Stimulated activated CD8-positive, alpha-beta memory T cell treated with anti-CD3 and anti-CD28 coated beads, Interleukin-4, amount 100 ng/mL, for 1 hour (primary cell): ENCODE measurements at regions not wholly inside any gene's neighbourhood (a gene's known extent, or its start where the extent isn't known, plus 50 kb on each side); places are given as distances from the start of the nearest gene placed in this dataset.

ENCODE experiments used
- DNase-seq, 2 donors: peaks; one replicate each; pipeline ENCODE4 v3.0.0-alpha.2; 2020; ENCODE audit warnings: low read depth in 2 of 2, low spot score in 1 of 2

DNA sequence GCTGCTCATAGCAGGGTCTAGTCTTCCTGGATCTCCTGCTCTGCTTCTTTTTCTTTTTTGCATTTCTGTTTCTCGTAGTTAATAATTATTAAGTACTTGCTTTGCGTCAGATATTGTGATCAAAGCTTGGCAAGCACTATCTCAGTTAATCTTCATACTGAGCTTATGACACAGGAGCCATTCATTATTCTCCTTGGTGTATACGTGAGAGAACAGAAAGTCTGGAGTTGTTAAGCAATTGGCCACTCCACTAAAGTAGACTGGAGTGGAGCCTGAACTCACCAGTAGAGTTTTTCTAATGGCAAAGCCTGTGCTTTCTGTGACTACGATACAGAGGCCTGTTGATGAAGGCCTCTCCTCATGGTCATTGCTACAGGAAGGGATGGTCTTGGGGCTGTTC, 285.9 kb downstream of the RFC3 start:
- DNase-seq = no peak

DNA sequence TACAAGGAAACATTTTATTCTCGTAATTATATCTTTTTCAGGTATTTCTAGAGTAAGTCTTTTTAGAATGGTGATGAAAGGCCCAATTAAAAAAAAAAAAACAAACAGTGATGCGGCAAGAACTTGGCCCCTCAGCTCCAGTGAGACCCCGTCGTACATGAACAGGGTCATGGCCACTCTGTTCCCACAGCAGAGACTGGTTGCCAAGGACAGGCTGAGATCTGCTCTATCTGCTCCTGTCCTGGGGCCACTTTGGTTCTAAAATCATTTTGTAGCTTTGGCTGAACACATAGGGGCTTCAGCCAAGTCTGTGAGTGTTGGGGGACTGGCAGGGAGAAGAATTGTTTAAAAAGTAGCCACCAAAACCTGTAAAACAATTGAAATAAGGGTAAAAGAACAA, 286.9 kb downstream of the RFC3 start:
- DNase-seq = no peak

DNA sequence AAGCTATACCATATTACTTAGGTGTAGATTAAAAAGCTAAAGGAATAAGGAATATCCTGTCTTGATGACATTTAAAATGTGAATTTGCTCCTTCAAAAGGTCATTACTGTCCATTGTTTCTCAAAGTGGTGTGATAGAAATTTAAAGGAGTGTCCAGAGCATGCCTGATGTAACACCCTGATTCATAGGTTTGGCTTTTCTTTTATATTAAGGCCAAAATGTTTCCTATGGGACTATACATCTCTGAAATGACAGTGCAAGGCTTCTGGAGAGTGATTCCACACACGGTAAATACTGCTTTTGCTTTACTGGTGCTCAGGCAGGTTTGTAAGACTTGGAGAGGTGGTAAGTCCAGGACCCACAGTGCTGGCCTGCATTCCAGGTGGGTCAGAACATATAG, 289.9 kb downstream of the RFC3 start:
- no peak for DNase-seq

DNA sequence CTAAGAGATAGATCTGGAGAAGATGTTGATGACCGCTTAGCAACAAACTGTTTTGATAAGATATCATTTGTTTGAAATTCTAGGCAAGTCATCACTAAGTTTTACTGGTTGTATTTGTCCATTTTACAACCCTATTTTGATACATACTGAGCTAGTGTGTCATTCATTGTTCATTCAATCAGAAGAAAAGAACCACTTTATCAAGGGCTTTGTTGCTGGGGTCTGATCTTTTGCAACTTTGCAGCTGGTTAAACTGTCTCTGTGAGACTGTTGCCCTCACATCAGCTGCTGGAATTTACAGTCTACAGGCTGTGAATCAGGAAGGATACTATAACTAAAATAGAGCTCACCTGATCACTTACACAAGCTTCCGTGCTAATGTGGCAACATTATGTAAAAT, 290.5 kb downstream of the RFC3 start:
- no peak for DNase-seq

DNA sequence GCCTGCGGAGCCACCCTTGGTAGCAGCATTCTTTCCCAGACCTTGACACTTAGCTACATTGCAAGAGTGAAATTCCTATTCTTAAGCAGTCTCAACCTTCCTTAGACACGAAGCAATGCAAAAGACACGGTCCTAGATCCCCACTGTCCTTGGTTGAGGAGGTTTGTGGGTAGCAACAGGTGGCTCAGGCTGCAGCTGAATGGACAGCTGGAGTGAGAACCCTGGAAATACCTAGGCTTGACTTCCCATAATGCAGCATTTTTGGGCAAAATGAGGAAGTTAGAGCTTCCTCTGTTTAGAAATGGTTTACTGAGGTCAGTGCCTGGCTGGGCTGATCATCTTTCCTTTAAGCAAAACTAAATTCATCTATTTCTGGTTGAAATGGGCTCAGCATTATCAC, 296.6 kb downstream of the RFC3 start:
- no peak for DNase-seq

DNA sequence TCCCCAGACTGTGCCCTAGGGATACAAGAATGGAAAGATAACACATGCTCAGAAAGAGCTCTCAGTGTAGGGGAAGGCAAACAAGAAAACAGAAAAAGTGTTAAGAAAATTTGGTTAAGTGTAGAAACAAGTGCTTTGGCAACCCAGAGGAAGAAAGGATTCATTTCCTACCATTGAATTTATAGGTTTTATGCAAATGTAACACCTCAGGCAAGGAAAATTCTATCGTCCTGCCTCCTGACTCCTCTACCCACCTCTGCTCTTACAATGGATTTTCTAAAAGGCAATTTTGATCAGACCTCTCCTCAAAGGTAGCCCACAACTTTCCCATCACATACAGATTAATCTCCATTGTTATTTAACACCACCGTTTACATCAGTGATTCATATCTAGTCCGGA, 298.7 kb downstream of the RFC3 start:
- no peak for DNase-seq

DNA sequence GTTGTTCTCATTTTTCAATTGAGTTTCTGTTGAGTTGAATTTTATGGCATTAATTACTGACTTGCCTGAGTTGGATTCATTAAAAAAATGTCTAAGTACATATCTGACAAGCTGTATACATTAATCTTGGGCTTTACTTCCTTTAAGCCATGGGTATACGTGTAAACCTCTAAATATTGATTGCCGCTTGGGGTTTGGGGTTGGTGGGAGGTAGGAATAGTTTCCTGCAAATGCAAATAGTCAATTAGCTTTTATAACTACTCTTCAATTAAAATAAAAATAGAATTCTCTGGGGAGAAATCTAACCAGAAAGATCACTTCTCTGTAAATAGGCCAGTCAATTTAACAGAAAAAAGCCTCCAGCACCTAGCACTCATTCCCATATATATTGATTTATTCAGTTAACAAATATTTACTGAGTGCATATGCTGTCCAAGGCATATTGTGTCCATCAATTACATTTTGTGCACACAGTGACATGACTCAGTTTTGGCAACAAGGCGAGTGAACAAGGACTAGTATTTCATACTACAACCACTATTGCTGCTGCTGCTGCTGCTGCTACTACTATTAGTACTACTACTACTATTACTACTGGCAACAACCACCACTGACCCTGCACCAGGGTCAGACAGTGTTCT, 306.8 kb downstream of the RFC3 start:
- no peak for DNase-seq

DNA sequence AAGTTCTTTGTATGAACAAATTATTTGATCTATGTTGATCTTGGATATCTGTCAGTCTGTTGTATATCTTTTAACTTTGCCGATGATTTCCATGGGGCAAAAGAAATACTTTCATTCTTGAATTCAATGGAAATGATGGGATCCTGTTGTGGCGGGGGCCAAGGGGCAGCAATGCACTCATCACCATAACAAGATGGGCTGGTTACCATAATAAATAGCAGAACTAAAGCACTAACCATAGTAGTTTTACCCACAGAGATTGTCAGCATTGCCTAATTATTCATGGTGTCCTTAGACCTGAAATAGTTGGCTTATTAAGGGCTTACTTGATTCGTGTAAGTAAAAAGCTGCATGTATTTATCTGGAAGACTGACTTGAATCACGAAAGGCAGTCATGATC, 309.6 kb downstream of the RFC3 start:
- DNase-seq = no peak

DNA sequence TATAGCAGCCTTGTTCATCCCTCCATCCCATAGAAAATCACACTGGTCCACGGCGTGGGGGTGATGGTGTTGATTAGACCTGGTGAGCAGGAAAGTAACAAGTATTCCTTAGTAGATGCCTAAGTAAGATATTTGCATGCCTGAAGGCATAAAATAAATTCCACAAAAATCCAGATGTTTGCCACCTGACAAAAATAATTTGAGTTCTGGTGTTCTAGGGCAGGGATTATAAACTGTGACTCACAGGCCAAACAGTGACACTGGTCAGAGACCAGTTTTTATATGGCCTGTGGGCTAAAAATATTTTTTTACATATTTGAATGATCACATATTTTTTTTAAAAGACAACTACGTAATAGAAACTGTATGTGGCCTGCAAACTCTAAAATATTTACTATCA, 310.7 kb downstream of the RFC3 start:
- no peak for DNase-seq

DNA sequence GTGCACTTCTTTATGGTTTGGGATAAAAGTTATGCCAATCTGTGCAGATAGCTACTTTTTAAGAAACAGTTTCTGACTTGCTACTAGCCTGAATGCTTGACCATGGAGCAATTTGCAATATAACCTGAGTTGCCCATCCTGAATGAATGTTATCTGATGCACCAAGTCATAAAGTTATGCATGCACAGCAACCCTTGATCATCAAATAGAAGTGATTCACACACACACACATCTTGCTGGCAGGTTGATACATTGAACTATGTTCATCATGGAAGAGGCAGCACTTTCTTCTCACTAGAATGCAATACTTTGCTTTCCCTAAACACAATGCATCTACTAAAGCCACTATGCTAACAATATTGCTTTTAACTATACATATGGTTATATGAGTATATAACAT, 311.5 kb downstream of the RFC3 start:
- no peak for DNase-seq

DNA sequence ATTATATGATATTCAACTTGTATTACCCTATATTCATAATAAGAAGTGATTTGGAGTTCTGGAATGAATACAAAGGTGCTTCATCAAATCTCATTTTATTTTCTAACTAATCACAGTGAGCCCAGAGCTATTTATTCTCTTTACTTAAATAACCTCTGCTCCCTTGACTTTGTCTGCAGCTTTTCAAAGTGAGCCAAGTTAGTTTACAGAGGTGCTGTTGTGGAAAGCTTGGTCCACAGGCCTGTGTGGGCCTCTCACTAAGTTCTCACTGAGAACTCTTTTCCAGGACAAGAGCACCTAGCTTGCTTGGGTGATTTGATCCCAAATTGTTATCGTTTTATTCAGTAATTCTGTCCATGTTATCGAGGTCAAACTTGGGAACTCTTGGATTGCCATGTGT, 319.3 kb downstream of the RFC3 start:
- DNase-seq = no peak

DNA sequence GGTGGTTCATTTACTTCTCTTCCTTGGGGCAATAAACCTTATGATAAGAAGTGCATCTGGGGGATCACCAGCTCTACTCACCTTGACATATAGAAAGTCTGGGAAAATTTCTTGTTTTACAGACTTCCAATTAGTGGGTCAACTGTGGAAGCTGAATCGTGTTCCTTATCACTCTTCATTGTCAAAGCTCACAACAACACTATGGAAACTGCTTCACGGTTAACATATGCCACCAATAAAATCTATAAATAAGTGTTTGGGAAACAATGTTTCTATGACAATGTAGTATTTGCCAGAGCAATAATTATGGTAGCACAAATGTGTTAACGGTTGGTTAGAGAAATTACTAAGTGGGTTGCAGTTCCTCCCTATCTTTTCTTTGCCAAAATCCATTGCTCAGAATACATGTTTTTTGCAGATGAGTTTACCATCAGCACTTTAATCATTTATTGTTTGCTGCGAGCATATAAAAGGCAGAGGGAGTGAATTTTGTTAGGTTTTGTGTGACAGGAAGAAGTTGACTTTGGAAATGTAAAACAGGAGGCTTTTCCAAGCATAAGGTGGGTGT, 321.8 kb downstream of the RFC3 start:
- DNase-seq = no peak

DNA sequence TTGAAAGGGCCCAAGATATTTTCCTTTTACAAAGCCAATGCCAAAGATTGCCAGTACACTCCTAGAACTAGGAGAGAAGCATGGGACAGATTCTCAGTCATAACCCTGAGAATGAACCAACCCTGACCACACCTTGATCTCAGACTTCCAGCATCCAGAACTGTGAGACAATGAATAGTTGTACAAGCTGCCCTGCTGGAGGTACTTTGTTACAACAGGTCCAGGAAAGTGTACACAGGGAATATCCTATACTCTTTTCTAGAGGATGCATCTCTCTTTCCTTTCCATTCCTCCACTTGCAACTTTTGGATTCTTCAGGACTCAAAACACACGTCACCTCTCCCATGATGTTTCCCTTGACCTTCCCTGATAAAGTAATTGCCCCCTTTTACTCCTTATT, 325.7 kb downstream of the RFC3 start:
- DNase-seq = no peak

DNA sequence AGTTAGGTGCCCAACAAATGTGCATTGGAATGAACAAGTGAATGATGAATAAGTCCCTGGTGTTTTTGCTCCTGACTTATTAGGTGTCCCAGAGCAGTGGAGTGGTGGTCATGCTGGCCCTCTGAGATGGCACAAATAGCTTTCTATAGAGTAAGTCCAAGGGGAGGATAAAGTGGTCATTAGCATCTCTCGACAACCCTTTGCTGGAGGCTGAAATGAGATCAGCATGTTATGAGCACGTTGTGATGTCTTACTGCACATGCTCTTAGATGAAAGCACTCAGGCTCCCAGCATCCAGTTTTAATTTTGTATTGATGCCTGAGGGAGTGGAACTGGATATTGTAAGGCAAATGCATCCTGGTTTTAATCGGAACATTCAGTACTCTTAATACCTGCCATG, 326.2 kb downstream of the RFC3 start:
- no peak for DNase-seq

DNA sequence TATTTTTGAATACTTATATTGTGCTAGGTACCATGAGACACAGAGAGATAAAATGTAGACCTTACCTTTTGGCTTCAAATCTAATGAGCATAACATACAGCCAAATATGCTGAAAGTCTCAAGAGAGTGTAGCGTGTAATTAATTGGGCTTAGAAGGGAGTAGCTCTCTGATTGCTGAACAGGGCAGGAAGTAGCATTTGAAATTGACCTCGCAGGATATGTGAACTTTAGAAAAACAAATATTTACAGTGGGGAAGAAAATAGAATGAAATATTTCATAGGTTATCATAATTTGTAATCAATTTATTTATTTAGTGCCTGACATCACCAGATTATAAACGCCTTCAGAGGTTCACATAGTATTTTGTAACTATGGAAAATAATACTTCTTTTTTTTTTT, 327.1 kb downstream of the RFC3 start:
- DNase-seq = no peak

DNA sequence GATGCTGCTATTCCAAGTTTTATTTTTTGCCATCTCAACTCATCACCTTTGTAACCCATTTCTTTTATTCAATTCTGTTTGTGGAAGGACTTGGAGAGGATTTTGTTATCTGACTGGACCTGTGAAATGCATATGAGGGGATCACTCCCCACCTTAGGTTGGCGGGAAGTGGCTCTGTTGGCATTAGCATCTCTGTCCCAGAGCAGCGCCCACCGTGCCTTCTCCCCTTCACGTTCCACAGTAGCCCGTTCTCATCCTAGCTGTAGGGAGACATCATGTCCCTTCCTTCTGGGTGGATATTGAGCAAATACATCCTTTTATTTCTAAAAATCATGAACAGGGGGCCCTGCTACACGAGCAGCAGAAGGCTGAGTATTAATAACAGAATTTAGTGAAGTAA, 330.4 kb downstream of the RFC3 start:
- DNase-seq = no peak

DNA sequence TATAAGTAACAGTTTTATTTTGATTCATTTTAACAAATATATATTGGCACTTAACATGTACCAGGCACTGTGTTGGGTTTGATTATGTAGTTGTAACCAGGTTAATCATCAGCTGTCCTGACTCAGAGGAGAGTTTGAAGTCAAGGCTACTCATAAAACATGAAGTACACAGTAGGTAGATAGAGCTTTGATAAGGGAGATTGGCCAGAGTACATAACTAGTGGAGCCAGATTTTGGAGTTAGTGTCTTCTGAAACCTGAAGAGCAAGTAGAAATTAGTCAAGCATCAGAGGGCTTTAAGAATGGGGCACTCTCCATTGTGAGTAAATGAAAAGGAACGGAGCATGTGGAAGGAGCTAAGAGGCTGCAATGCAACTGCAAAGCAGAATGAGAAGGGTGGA, 333.9 kb downstream of the RFC3 start:
- no peak for DNase-seq

DNA sequence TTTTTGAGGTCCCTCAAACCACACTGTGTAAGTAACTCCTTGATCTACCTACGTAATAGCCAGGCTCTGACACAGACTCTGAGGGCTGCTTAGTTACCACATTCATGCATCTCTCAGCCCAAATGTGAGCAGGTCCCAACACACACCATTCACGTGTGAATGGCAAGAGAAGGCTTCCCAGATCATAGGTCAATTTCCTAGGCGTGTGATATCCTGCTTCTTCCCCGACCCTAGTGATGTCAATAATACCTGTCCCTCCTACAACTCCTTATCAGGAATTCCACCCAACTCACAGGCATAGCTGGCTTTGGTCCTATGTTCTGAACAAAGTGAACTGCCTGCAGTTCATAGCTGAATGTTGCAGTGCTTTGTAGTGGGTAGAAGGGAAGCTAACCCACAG, 334.5 kb downstream of the RFC3 start:
- DNase-seq = no peak

DNA sequence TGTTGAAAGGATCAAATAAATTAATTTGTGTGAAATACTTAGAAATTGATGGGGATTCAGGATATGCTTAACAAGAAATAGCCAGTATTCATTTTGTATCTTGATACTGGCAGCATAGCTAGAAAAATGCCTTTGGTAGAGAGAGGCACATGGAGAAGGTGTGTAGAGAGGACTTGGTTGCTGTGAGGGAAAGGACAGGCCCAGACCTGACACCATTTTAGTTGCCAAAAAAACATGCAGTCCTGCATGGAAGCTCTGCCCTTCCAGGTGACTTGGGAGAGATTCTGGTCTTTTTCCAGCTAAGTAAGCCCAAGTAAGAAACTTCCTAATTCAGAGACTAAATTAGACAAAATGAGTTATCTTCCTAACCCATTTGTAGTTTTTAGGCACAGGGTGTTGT, 335.0 kb downstream of the RFC3 start:
- no peak for DNase-seq

DNA sequence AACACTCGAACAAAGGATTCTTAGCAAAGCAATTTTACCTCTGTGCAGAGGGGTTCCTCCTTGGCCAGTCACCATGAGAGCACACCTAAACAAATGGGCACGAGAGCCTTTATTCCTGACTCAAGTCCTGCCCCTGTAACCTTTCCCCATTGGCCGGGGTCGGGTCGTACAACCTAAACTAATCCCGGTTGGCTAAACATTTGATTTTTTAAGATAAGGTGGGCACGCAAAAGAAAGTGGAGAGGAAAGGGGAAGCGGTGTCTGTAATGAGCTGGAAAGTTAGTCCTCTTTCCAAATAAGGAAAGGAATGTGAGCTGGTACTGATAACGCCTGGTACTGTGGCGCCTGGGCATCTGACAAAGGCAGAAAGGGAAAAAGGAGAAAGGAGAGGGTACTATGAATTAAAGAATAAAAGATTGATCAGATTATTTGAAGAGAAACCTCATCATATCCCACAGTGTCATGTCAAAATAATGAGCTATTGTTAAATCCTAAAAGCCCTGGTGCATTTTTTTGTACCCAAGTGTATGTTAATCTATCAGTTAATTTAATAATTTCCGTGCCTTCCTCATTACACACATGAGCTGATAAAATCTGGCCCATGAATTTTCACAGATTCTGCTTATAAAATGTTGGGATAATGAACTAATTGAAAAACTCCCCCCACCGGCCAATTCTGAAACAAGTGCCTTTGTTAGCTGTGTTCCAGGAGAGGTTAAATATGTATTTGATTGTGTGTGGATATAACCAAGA, 335.7 kb downstream of the RFC3 start:
- DNase-seq = no peak

DNA sequence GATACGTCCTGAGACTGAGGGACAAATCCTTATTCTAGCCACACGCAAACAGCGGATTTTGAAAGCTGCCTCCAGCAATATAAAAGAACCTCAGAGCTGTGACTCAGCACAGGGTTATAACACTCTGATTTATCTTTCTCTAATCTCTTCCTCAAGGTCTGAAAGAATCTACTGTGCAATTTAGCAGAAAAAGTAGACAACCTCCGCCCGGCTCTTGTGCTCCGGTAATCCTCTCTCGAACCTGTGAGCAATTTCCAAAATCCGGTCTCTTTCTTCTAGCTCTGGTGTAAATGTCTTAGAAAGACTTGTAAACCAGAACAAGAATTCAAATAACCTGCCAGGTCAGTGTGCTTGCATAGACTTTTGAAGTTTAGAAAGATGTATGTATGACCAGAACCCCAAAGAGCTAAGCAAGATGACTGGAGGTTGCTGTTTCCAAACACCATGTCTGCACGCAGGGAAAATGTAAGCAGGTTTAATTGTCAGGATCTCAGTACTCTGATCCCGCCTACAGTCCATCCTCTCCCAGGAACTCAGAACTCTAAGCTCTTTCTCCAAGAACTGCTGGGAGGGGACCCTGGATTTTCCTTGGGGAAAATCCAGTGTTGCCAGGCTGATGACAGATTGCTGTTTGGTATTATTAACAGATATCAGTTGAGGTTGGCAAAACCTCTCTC, 338.1 kb downstream of the RFC3 start:
- DNase-seq = no peak

DNA sequence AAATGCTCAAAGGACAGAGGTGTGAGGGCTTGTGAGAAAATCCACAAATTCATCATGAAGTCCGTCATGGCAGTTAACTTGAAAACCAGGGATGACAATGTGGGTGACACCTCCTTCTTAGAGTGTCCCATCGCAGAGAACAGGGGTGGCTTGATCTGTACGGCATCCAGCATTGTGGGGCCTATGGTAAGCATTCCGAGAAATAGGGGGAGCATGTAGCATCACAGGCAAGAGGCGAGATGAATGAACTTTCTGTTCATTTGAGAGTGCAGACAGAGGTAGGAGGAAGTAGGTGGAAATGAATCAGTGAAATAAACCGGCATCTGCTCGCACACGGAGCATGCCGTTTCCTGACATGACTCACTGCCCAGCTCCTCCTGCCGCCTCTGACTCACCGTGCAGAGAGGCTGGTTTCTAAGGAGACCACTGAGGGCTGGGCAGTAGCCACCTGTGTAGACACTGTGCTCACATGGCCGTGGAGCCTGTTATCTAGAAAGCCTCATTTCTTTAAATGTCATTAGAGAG, 339.0 kb downstream of the RFC3 start:
- DNase-seq = peak in 1 of 2 donors; percentile 0
